A673 (cell line): ENCODE measurements at regions not wholly inside any gene's neighbourhood (a gene's known extent, or its start where the extent isn't known, plus 50 kb on each side); places are given as distances from the start of the nearest gene placed in this dataset.

Source experiments
- BruUV-seq: library from RNA; stranded (reverse); fragments of 400-500 nt; replicated peaks from 2 replicates; lab custom pipeline; 2021; lab: Mats Ljungman, UMichigan
- CTCF ChIA-PET: fragments of 300-600 bp; sonication (Branson Sonifier 250); formaldehyde crosslinking; loops from one replicate; lab custom pipeline; 2022; ENCODE audit warnings: antibody characterized with exemption; lab: Charles Lee
- POLR2A ChIA-PET: fragments of 300-600 bp; sonication (Branson Sonifier 250); formaldehyde crosslinking; loops from one replicate; lab custom pipeline; 2022; ENCODE audit warnings: antibody characterized with exemption; ENCODE audit not compliant: low non-redundant PET; lab: Charles Lee
- DNase-seq: peaks from one replicate; pipeline ENCODE4 v3.0.0-alpha.2; 2015; ENCODE audit warnings: low spot score
- H3K27ac ChIP-seq: fragments of 200-600 bp; sonication (generic); 2 replicates; pipeline ENCODE4 v1.5.1; 2016; ENCODE audit warnings: mixed run types, low read depth, mild to moderate bottlenecking, mixed read lengths, antibody characterized with exemption, low read length; ENCODE audit not compliant: poor library complexity, severe bottlenecking
- H3K27me3 ChIP-seq: fragments of 200-600 bp; sonication (generic); replicated peaks from 2 replicates; pipeline ENCODE4 v1.6.1; 2017; ENCODE audit warnings: mixed run types, low read depth, mild to moderate bottlenecking, mixed read lengths, antibody characterized with exemption, low read length; ENCODE audit not compliant: insufficient read depth, poor library complexity
- H3K36me3 ChIP-seq: fragments of 200-600 bp; sonication (generic); 2 replicates; pipeline ENCODE4 v1.6.1; 2016; ENCODE audit warnings: mixed run types, mild to moderate bottlenecking, mixed read lengths, antibody characterized with exemption, low read length; ENCODE audit not compliant: insufficient read depth, poor library complexity, severe bottlenecking
- H3K4me1 ChIP-seq: fragments of 200-600 bp; sonication (generic); 2 replicates; pipeline ENCODE4 v1.6.1; 2017; ENCODE audit warnings: mixed run types, mild to moderate bottlenecking, mixed read lengths, antibody characterized with exemption, low read length; ENCODE audit not compliant: insufficient read depth, poor library complexity, severe bottlenecking
- H3K4me3 ChIP-seq: fragments of 200-600 bp; sonication (generic); 2 replicates; pipeline ENCODE4 v1.5.1; 2016; ENCODE audit warnings: low read depth, mixed run types, mild to moderate bottlenecking, mixed read lengths, low read length; ENCODE audit not compliant: poor library complexity, severe bottlenecking
- H3K9me3 ChIP-seq: fragments of 200-600 bp; sonication (generic); 2 replicates; pipeline ENCODE4 v1.6.1; 2016; ENCODE audit warnings: mixed run types, low read depth, mild to moderate bottlenecking, mixed read lengths, antibody characterized with exemption, low read length; ENCODE audit not compliant: poor library complexity, severe bottlenecking
- CTCF ChIP-seq: fragments of 300-800, 200-600 bp; sonication (generic); conservative IDR thresholded peaks from 2 replicates; pipeline ENCODE4 v1.5.1; 2017; ENCODE audit warnings: low read depth, mild to moderate bottlenecking, antibody characterized with exemption, low read length, moderate library complexity, mixed read lengths
- EZH2 ChIP-seq: fragments of 200-600 bp; sonication (generic); IDR thresholded peaks from 2 replicates; pipeline ENCODE4 v1.6.1; 2017; ENCODE audit warnings: borderline replicate concordance, low read depth, mild to moderate bottlenecking, mixed read lengths, antibody characterized with exemption, low read length; ENCODE audit not compliant: poor library complexity, severe bottlenecking
- intact Hi-C: fragments of 100-400 bp; cut with micrococcal nuclease; formaldehyde crosslinking; loops from one replicate; pipeline ENCODE4 v1.10.0; 2022; ENCODE audit not compliant: unreplicated experiment

DNA sequence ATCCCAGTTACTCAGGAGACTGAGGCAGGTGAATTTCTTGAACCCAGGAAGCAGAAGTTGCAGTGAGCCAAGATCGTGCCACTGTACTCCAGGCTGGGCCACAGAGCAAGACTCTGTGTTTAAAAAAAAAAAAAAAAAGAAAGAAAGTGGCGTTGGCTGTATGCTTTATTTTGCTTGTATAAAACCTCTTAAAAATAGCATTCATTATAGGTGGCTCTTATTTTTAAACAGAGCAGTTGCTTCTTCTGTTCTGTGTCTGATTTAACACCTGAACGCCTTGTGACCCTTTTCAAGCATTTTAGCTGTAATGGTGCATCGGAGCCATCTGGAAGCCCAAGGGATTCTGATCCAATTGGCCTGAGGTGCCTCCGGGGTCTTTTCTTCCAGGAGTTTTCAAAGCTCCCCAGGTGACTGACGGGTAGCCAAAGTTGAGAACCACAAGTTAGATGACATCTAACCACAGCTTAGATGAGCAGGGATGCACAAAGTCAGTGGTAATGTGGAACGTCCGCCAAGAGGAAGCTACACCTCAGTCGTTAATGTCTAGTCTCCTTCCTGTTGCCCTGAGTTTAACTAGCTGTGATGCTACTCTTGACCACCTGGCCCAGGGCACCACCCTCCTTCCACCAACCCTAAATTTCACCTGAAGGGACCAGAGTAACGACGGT lies 274.6 kb upstream of the KLF6 start:
- DNase-seq = no peak
- Histone ChIP-seq H3K4me3 (no peak overlapping the region), H3K9me3 (no peaks in the 10 kb centered on the region), H3K27me3 (peaks cover 38% of the 10 kb centered on the region), H3K36me3 (no peaks in the 10 kb centered on the region), H3K4me1 (peaks cover 15% of the 10 kb centered on the region), H3K27ac (no peak overlapping the region)
- BruUV-seq = no TSS peak
- intact Hi-C loops = loop anchor here (10.0 kb wide), 1 partner anchor 275 kb away; the partner anchor contains the start of gene KLF6
- CTCF ChIA-PET = no interaction called here
- TF ChIP-seq CTCF = no peak
- no peak for TF ChIP-seq EZH2
- POLR2A ChIA-PET = no interaction called here

DNA sequence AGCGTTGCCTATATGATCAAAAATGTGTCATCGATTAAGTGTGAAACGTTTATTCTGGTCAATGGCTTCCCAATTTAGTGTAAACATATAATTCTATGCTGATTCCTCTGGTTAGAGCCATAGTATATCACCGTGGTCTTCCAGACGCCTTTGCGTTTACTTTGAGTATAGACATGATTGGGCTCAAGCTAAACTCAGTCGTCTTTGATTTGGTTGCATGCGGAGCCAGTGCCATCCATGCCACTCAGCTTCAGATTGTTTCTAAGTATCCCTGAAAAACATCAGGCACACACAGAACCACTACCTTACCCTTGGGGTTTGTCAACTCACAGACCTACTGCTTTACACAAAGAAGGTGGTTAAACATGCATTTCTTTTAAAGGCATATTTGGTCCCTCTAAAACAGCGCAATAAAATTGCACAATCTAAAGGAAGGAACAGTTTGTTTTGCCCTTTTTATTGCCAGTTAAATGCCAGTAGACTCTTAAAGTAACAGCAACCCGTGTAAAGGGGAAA lies 273.6 kb upstream of the KLF6 start:
- TF ChIP-seq EZH2 (no peak), CTCF (no peak)
- intact Hi-C loops = loop anchor here (10.0 kb wide), 1 partner anchor 274 kb away; the partner anchor contains the start of gene KLF6
- DNase-seq = peak; percentile 44

DNA sequence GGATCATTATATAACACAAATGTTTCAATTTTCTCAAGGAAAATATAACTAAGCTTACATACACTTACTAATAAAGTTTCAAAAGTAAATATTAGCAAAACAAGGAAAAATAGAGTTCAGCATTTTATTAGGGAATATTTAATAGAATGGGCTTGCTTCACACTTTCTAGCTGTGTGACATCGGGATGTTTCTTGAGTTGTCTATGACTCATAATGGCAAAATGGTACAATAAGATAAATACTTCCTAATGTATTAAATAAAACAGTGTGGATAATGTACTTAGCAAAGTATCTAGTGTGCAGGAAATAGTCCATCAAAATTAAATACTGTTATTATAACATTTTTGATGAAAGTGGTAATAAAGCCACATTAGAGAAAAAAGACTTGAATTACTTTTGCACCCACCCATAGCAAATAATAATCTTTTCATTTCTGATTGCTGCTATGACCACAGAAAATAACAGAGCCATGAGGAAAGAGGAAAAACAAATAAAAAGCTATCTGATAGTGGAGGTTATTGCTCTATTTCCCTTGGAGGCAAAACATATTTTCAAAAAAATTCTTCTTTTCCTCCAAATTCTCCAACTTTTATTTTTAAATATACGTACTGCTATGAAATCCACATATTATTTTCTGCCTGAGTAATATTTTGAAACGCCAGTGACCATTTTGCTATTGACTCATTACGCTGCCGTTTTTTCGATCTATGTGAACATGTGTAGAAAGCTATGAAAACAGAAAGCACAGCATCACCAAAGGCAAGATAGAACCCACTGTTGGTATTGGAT lies 272.9 kb upstream of the KLF6 start:
- TF ChIP-seq EZH2 (no peak), CTCF (no peak)
- DNase-seq = peak; percentile 62
- BruUV-seq = no TSS peak
- Histone ChIP-seq H3K9me3 (no peaks in the 10 kb centered on the region), H3K27ac (no peak overlapping the region), H3K27me3 (peaks cover 50% of the 10 kb centered on the region), H3K4me1 (peaks cover 15% of the 10 kb centered on the region), H3K4me3 (peak overlapping the region; percentile 16), H3K36me3 (no peaks in the 10 kb centered on the region)
- CTCF ChIA-PET = no interaction called here
- intact Hi-C loops = loop anchor here (10.0 kb wide), 1 partner anchor 273 kb away; the partner anchor contains the start of gene KLF6
- POLR2A ChIA-PET = no interaction called here

More for the DNA sequence above, 273.6 kb upstream of the KLF6 start:
- H3K4me3 ChIP-seq = peak overlapping the region; percentile 16
- no TSS peak for BruUV-seq
- H3K9me3 ChIP-seq = no peaks in the 10 kb centered on the region
- no peaks in the 10 kb centered on the region for H3K36me3 ChIP-seq
- no peak overlapping the region for H3K27ac ChIP-seq
- CTCF ChIA-PET = no interaction called here
- POLR2A ChIA-PET = no interaction called here
- H3K4me1 ChIP-seq = peaks cover 15% of the 10 kb centered on the region
- H3K27me3 ChIP-seq = peaks cover 46% of the 10 kb centered on the region
